Middle frontal gyrus (tissue), 1 donor: ENCODE measurements at regions not wholly inside any gene's neighbourhood (a gene's known extent, or its start where the extent isn't known, plus 50 kb on each side); places are given as distances from the start of the nearest gene placed in this dataset.

ENCODE experiments used
- DNase-seq: peaks from one replicate; pipeline ENCODE4 v3.0.0-alpha.2; 2015; ENCODE audit warnings: low spot score; ENCODE audit errors: extremely low spot score

DNA sequence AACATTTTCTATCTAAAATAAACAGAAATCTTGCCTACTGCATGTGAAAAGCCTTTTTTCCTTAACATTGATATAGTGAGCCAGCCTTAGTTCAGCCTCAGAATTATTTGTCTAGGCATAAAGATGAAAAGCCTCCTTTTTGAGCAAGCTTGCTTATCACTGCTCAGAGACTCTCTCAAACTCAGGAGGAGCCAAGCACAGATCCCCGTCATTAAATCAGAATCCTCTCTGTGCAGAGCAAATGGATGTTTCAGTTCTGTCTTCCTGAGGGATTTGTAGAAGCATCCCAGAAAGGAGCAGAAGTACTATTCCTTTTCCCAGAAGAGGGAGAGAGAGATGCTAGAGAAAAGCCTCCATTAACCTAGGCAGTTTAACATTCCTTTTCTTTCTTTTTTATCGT is 186.9 kb upstream of the LNX1 start:
- no peak for DNase-seq

DNA sequence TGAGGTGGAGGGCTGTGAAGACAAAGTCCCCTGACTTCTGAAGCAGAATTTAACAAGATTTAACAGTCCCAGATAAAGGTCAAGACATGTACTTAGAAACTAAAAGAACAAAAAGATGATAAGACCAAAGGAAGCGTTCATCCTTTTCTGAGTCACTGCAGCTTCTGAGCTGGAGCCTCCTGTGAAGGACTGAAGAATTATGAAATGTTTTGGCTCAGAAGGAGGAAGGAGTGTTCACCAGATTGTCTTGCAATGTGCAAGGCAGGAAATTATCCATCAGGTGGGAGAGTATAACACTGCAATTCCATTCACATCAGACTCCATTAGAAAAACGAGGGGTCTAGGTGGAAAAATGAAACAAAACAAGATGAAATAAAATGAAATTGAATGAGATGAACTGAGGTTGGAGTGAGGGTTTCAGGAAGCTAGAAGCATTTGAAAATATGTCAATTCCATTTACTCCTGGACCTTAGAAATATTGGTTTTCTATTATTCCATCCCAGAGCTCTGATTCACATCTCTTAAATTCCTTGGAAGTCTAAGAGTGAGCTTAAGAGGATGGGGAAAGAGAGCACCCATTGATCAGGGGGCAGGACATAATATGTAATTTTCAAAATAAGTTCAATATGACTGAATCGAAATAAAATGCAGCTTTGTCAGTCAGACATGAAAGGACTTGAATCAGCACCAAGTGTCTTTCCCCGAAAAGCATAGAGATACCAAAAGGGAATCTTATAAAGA is 186.1 kb upstream of the LNX1 start:
- no peak for DNase-seq

DNA sequence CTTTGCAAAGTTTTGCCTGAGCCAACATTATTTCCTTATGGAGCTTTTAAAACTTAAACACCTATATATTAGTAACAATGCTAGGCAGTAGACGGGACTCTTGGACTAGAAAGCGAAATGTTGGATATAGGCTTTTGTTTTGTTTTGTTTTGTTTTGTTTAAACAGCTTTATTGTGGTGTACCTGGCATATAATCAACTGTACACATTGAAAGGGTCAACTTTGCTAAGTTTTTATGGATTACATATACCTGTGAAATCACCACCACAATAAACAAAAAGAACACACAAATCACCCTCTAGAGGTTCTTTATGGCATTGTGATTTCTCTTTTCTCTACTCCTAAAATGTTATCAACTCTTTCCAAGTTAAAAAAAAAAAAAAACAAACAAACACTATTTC is 184.9 kb upstream of the LNX1 start:
- DNase-seq = no peak

DNA sequence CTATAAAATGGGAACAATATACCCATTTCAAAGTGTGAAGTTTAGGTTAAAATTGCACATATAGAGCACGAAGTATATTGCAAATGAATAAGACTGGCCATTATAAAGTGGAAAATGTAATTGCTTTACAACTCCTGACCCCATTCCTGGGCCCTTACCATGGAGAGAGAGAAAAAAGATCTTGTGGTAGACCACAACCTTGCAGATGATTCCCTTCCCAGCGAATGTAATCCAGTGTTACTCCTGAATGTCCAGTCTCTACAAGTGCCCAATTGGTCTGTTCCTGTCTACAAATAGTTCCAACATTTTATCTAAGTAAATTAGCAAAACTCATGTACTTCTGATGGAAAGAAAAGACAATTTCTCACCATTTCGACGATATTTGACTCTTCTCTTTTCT is 184.1 kb upstream of the LNX1 start:
- DNase-seq = no peak

DNA sequence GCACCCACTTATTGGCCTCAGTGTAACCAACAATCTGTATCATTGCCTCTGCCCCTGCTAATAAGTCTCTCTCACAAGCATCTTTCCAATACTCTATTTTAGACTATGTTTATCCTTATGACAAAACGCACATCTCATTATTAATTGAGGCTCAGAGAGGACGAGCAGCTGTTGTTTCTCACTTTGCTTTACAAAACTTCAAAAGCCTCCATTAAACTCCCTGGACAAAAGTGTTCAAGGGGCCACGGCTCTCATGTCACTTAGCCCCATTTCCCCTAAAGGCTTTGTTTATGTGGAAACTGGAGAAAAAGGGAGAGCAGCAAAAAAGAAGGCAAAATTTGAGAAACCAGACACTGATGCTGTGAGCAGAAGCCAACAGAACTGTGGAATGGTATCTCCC is 180.0 kb upstream of the LNX1 start:
- no peak for DNase-seq

DNA sequence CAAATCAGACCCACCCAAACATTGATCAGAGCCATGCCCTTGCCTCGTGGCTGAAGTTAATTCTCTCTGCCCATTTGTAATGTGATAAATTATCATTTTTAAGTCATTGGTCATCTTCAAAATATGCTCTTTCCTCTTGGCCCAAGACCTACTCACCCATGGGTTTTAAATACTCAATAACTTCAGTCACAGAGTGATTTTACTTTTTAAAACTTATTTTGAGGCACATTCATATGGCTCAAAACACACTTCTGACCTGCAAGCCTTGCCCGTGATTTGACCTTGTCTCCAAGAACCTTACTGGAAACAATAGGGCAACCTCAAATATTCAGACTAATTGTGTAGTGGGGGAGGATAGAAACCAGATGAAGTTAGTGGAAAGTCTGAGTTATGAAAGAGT is 176.2 kb upstream of the LNX1 start:
- DNase-seq = no peak

DNA sequence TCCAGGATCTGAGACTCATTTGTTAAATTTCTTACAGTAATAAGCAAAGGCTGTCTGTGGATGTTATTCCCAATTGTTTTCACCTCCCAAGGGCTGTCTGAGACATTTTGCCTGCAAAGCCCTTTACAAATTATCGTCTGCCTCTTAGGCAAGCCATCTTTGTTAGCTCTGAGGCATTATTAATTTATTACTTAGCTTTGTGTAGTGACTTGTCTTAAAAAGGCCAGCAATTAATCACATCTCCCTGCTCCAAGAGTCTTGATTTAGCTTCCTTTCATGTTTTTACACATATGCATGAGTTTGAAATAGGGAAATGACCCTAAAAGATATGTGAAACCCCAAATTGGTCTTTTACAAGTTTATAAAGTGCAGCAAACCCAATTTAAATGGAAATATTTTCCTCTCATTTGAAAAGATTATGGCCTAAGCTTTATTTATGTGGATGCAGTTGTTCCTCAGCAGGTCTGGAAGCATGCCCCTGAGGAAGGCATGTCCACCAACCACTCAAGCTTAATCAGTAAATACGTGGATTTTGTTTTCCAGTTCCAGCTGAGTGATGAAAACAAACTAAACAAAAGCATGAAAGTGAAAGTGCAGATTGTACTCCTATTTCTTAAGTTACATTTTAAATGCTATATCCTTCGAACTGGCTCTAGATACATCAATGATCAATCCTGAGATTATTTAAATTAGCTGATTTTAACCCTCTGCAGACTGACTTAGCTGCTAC is 173.6 kb upstream of the LNX1 start:
- no peak for DNase-seq

DNA sequence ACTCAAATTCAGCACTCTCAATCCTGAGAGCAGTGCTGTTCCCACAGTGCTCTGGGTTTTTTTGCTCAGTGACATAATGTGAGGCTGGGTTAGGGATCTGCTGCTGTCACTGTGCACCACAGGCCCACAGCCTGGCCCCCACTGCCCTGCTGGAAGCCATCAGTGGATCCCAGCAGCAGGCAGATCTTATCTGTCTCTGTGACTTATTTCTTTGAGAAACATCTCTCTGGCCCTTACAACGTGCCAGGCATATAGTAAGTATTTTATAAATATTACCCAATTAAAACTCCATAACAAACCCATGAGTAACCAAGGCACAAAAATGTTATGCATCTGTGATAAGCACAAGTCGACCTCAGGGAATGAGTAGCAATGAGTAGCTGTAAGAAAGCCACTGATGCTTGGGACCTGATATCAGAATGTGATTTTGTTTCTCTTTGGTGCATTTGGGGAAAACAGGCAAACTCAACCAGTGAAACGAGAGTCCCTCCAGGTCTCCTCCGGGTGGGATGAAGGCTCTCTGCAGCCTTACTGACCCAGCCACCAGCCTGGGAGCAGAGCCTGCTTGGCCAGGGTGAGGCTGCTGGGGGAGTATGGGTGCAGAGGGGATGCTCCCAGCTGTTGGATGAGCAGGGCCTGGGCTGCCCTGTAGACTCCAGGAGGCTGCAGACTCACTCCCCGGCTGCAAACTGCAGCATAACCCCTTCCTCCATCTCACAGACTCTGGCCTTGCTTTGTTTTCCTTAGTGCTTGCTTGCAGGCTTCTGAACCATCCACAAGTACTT is 172.7 kb upstream of the LNX1 start:
- DNase-seq = no peak

DNA sequence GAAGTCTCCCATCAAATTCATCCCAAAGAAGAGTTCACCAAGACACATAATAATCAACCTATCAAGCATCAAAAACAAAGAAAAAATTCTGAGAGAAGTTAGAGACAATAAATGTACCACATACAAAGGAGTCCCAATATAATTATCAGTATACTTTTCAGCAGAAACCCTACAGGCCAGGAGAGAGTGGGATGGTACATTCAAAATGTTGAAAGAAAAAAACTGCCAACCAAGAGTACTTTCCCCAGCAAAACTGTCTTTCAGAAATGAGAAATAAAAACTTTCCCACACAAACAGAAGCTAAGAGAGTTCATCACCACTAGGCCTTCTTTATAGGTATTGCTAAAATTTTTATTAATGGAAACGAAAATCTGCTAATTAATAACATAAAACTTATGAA is 164.4 kb upstream of the LNX1 start:
- DNase-seq = no peak

DNA sequence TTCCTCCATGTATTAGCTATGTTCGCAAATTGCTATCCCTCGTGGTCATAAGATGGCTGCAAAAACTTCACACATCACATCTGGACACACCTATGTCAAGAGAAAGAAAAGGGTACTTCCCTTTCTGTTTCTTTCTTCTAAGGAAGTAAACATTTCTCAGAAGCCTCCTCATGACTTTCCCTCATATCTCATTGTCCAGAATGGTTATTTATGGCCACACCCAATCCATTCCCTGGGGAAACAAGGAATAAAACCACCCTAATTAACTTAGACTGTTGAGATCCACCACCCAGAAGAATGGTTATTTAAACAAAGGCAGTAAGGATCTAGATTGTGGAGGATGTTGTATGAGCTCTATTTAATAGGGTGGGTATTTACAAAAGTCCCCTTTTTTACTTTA is 160.8 kb upstream of the LNX1 start:
- DNase-seq = no peak

DNA sequence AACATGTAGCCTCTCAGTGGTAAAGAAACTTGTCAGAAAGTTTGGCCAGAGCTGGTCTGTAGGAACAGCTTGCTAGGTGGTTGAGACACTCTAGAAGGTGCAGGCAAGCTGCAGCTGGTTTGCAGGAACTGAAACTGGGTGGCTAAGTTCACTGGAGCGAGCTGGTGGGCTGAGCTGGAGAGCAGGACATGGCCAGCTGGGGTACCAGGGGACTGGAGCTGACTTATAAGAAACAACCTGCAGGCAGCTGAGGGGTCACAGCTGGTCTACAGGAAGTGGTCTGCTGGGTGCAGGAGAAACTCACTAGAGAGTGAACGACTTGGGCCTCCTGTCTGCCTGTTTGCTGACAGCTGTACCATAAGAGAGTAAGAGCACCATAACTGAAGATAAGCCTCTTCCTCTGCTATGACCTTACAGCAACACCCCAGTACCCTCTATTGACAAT is 157.1 kb upstream of the LNX1 start:
- DNase-seq = no peak

DNA sequence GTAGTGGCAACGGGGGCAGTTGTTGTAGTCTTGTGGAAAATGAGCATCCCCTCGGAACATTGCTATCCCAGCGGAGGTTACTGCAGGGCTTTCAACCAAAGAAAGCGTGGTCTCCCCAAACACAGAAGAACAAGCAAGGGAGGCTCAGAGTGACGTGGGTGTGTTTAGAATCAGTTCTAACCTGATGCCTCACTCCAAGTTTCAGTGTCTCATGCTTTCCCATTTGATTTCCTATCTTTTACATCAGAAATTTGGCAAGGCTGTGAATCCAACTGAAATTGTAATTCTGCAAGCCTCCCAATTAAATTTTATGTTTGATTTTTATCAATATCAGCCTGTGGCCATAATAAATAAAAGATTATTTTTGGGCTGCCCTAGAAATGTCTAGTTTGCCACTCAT is 156.1 kb upstream of the LNX1 start:
- DNase-seq = no peak

DNA sequence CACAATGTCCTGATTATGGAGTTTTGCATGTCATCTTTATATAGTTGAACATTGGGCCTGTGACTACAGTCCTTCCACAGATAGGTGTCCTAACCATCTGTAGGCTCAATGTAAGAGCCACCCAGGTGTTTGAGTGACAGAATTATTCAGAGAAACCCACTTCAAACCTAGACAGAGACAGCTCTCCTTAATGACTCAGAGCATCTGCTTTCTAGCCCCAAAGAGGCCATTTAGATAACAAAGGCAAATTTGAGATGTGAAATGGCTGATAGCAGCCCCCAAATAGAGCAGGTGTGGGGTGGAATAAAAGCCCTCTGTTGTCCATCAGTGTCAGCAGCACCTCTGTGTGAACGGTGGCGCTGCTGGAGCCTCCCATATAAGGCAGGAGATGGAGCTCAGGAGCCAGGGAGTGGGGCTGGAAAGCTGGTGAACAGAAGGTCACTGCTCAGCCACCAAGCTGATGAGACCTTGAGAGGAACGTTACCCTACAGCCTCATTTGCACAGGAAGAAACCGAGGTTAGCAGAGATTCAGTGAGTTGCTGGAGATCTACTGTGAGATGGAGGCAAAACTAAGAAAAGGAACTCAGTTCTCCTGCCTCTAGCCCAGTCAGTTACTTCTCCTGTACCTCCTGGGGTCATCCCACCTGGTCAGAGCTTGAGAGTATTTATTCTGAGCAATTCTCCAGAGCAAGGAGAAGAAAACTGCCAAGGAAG is 153.3 kb upstream of the LNX1 start:
- DNase-seq = no peak

DNA sequence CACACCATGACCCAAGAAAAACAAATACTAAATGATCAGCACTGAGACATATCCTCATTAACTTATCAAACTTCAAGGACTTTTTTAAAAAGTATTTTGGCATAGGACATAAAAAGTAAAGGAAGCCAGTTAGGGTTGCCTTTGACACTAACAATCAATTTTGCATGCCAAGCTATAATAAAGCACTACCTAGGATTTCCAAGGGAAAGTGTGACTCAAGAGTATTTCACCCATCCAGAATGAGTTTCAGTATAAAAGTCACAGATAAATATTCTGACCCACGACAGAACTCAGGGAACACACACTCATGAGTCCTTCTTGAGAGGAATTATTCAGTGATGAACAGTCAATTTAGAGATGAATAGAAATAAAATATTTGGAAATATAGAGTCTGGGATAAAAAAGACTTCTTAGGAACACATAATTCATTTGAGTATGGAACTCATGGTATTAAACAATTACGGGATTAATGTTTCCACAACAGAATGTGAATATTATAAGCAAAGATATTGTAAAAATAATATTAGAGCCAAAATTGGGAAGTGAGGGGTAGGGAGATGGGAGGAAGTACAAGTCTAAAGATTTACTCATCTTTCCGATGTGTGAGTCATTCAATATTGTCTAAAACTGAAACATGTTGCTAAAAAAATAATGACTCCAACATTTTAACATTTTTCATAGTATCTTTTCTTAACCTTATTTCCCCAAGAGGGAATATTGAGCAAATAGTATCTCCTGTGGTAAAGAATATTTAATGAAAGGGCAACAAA is 143.5 kb upstream of the LNX1 start:
- DNase-seq = no peak

DNA sequence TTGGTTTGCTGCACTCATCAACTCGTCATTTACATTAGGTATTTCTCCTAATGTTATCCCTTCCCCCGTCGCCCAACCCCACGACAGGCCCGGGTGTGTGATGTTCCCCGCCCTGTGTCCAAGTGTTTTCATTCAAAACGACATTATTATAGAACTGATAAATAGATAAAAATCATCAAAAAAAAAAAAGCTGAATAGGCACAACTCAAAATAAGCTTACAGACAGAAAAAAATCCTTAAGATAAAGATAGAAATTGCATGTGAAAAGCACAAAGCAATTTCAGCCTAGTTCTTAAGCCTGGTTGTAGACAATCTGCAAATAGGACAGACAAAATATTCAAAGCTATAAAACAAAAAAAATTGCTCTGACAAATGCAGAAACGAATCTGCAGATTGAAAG is 142.9 kb upstream of the LNX1 start:
- no peak for DNase-seq

DNA sequence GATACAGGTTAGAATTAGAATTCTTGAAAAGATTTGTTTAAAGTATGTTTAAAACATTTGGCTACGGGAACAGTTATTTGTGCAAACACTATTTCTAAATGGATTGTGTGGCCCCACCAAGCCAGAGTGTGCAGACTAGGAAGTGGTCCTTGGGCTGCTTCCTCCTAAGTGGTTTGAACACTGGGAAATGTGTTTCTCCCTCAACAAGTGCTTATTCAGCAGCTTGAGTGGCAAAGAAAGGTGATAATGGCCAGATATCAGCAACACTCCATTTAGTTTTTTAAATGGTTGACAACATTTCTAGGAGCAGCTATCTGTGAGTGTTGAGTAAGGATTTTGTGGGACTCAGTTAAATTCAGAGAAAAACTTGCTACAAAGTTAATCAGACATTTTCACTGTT is 141.4 kb upstream of the LNX1 start:
- no peak for DNase-seq

DNA sequence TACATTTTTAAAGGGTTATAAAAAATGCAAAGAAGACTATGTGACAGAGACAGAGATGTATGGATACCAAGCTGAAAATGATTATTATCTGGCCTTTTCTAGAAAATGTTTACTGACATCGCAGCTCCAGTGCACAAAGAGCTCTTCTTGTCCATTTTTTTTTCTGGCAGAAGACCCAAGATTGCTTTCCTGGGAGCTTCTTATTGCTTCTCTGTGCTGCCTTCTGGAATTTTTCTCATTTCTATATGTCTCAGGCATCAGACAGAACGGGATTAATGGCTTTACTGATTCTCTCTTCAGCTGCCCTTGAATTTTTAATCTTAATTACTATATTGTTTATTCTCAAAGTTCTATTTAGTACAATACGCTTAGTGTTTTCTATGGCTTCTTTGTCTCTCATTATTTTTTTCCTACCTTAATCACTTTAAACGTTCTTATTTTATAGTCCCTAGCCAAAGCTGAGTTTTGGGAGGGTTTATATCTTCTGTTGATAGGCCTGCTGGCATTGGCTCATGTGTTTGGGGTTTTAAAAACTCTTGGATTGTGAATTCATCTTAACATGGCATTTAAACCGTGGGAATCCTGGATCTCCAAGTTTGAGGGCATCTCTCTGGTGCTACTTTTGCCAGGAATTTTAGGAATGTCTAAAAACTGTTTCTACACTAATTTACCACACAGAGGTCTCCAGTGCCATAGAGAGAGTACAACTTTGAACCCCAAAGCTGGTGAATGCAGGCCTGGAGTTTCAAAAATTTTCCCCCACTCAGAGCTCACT is 138.9 kb upstream of the LNX1 start:
- no peak for DNase-seq

DNA sequence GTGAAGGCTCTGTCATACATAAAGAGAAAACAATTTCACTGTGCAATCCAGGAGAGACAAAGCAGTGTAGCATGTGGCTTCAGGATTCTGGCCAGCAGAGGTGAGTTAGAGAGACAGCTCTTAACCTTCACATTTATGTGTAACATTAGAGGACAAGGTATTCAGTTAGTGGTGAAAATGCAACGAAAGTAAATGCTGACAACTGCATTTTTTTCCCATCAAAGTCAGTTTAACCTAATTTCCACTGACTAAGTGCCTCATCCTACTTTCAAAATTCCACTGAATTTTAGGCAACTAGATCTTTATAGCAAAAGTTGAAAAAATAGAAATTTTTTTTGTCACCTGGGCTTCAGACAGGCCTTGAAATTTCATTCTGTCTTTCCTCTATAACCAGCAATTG is 130.8 kb upstream of the LNX1 start:
- DNase-seq = no peak

DNA sequence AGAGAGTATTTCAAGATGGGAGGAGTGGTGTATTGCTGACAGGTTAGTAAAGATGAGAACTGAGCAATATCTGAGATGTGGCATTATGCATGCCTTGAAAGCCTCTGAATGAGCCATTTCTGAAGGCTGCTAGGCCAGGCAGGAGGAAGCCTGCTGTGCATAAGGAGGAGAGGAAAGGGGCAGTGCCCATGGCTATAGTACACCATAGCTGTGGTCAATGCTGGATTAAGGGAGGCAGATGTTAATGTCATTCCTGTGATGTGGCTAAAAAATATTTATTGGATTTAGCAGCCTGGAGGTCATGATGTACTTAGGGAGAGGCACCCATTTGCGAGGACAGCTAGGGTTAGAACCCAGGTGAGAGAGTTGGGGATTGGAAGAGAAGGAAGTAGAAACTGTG is 130.0 kb upstream of the LNX1 start:
- DNase-seq = no peak

DNA sequence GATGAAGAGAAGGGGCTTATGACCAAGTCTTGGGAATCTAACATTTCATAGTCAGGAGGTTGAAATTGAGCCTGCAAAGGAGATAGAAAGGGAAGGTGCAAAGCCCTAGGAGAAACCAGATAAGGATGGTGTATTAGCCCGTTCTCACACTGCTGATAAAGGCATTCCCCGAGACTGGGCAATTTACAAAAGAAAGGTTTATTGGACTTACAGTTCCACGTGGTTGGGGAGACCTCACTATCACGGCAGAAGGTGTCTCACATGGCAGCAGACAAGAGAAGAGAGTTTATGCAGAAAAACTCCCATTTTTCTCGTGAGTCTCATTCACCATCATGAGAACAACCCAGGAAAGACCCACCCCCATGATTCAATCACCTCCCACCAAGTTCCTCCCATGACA is 129.5 kb upstream of the LNX1 start:
- DNase-seq = no peak
